Naive thymus-derived CD8-positive, alpha-beta T cell (primary cell): ENCODE measurements at regions not wholly inside any gene's neighbourhood (a gene's known extent, or its start where the extent isn't known, plus 50 kb on each side); places are given as distances from the start of the nearest gene placed in this dataset.

Experiments used
- ATAC-seq, 2 donors: fragments of 150-1000 bp; cut with Tn5 transposase in 1 of 2; sonication (Bioruptor Pico), chemical (Tn5 transposase) in 1 of 2; 1 replicate in 1 of 2; 2 replicates in 1 of 2; pipeline ENCODE4 v1.10.0; 2021; ENCODE audit warnings: mild to moderate bottlenecking in 2 of 2, moderate library complexity in 2 of 2
- POLR2A ChIA-PET: fragments of 350-600 bp; sonication (Branson Sonifier 250); formaldehyde crosslinking; loops from one replicate; lab custom pipeline; 2021; ENCODE audit warnings: antibody characterized with exemption; lab: Charles Lee
- DNase-seq, 10 donors: peaks; one replicate each; pipeline versions ENCODE4 v3.0.0 to v3.0.0-alpha.2; 2020 to 2022
- H3K27ac Mint-ChIP-seq, 10 donors: one replicate each; pipeline ENCODE4 v1.8.0; 2020 to 2022; ENCODE audit warnings: mild to moderate bottlenecking in 10 of 10, mixed read lengths in 10 of 10, moderate library complexity in 4 of 10, inconsistent platforms in 1 of 10
- H3K27me3 Mint-ChIP-seq, 5 donors: one replicate each; pipeline ENCODE4 v1.8.0; 2021 to 2022; ENCODE audit warnings: mixed read lengths in 5 of 5
- H3K36me3 Mint-ChIP-seq, 3 donors: one replicate each; pipeline ENCODE4 v1.8.0; 2020 to 2022; ENCODE audit warnings: mixed read lengths in 3 of 3, mild to moderate bottlenecking in 2 of 3, inconsistent platforms in 1 of 3
- H3K4me1 Mint-ChIP-seq, 4 donors: one replicate each; pipeline ENCODE4 v1.8.0; 2021 to 2022; ENCODE audit warnings: mixed read lengths in 4 of 4
- H3K4me3 Mint-ChIP-seq, 10 donors: one replicate each; pipeline ENCODE4 v1.8.0; 2020 to 2022; ENCODE audit warnings: mild to moderate bottlenecking in 10 of 10, mixed read lengths in 10 of 10, moderate library complexity in 6 of 10, inconsistent platforms in 1 of 10
- H3K9me3 Mint-ChIP-seq, 9 donors: one replicate each; pipeline ENCODE4 v1.8.0; 2020 to 2022; ENCODE audit warnings: mixed read lengths in 9 of 9, mild to moderate bottlenecking in 3 of 9, inconsistent platforms in 1 of 9, moderate library complexity in 1 of 9

GRCh38 chr15:25181293-25182097 lies 226.7 kb downstream of the SNRPN start:
- no peak overlapping the region for H3K27ac Mint-ChIP-seq
- no peaks in the 10 kb centered on the region for H3K36me3 Mint-ChIP-seq
- POLR2A ChIA-PET = no interaction called here
- H3K27me3 Mint-ChIP-seq = no peaks in the 10 kb centered on the region
- peak in 3 of 10 donors; percentile 3 to 37 (median 12) for DNase-seq
- no peak overlapping the region for H3K4me3 Mint-ChIP-seq
- H3K4me1 Mint-ChIP-seq = no peaks in the 10 kb centered on the region
- no peak for ATAC-seq
- peaks cover 0 to 46% (median 29%) of the 10 kb centered on the region in 9 donors for H3K9me3 Mint-ChIP-seq

- H3K4me3 Mint-ChIP-seq = no peak overlapping the region
- DNase-seq (peak in 1 of 10 donors; percentile 30), ATAC-seq (no peak)
- H3K27ac Mint-ChIP-seq = no peak overlapping the region
- POLR2A ChIA-PET = no interaction called here
- H3K9me3 Mint-ChIP-seq = peaks cover 0 to 46% (median 29%) of the 10 kb centered on the region in 9 donors
- H3K4me1 Mint-ChIP-seq = no peaks in the 10 kb centered on the region
- no peaks in the 10 kb centered on the region for H3K27me3 Mint-ChIP-seq
- peaks cover 0 to 2% (median 0%) of the 10 kb centered on the region in 3 donors for H3K36me3 Mint-ChIP-seq
Measured at GRCh38 chr15:25182098-25182478, 227.3 kb downstream of the SNRPN start.

- H3K27me3 Mint-ChIP-seq = no peaks in the 10 kb centered on the region
- no peak overlapping the region for H3K4me3 Mint-ChIP-seq
- ATAC-seq = no peak
- no peak overlapping the region for H3K27ac Mint-ChIP-seq
- POLR2A ChIA-PET = no interaction called here
- H3K4me1 Mint-ChIP-seq = no peaks in the 10 kb centered on the region
- peaks cover 0 to 2% (median 0%) of the 10 kb centered on the region in 3 donors for H3K36me3 Mint-ChIP-seq
- peaks cover 0 to 48% (median 29%) of the 10 kb centered on the region in 9 donors for H3K9me3 Mint-ChIP-seq
- peak in 1 of 10 donors; percentile 30 for DNase-seq
Measured at GRCh38 chr15:25182736-25183445, 228.1 kb downstream of the SNRPN start.

- Mint-ChIP-seq H3K4me1 (no peaks in the 10 kb centered on the region), H3K9me3 (peaks cover 0 to 49% (median 29%) of the 10 kb centered on the region in 9 donors), H3K27ac (no peak overlapping the region), H3K36me3 (peaks cover 0 to 2% (median 0%) of the 10 kb centered on the region in 3 donors), H3K27me3 (no peaks in the 10 kb centered on the region), H3K4me3 (no peak overlapping the region)
- POLR2A ChIA-PET = no interaction called here
- ATAC-seq (no peak), DNase-seq (peak in 1 of 10 donors; percentile 49)
Measured at GRCh38 chr15:25183581-25184251, 228.9 kb downstream of the SNRPN start.

- DNase-seq (peak in 1 of 10 donors; percentile 53), ATAC-seq (no peak)
- peaks cover 0 to 2% (median 0%) of the 10 kb centered on the region in 3 donors for H3K36me3 Mint-ChIP-seq
- H3K9me3 Mint-ChIP-seq = peaks cover 0 to 53% (median 24%) of the 10 kb centered on the region in 9 donors
- H3K4me3 Mint-ChIP-seq = no peak overlapping the region
- H3K27ac Mint-ChIP-seq = no peak overlapping the region
- POLR2A ChIA-PET = no interaction called here
- no peaks in the 10 kb centered on the region for H3K4me1 Mint-ChIP-seq
- H3K27me3 Mint-ChIP-seq = no peaks in the 10 kb centered on the region
Measured at GRCh38 chr15:25184356-25185155, 229.8 kb downstream of the SNRPN start.

GRCh38 chr15:25185156-25185710 lies 230.4 kb downstream of the SNRPN start:
- Mint-ChIP-seq H3K4me1 (no peaks in the 10 kb centered on the region), H3K9me3 (peaks cover 0 to 53% (median 30%) of the 10 kb centered on the region in 9 donors), H3K27me3 (no peaks in the 10 kb centered on the region), H3K36me3 (peaks cover 0 to 2% (median 0%) of the 10 kb centered on the region in 3 donors), H3K4me3 (no peak overlapping the region), H3K27ac (no peak overlapping the region)
- POLR2A ChIA-PET = no interaction called here
- DNase-seq (no peak), ATAC-seq (no peak)

- no peak overlapping the region for H3K4me3 Mint-ChIP-seq
- ATAC-seq (no peak), DNase-seq (peak in 1 of 10 donors; percentile 58)
- POLR2A ChIA-PET = no interaction called here
- peaks cover 0 to 55% (median 29%) of the 10 kb centered on the region in 9 donors for H3K9me3 Mint-ChIP-seq
- H3K4me1 Mint-ChIP-seq = no peaks in the 10 kb centered on the region
- no peak overlapping the region for H3K27ac Mint-ChIP-seq
- H3K36me3 Mint-ChIP-seq = peaks cover 0 to 2% (median 0%) of the 10 kb centered on the region in 3 donors
- no peaks in the 10 kb centered on the region for H3K27me3 Mint-ChIP-seq
Measured at GRCh38 chr15:25185791-25186190, 231.0 kb downstream of the SNRPN start.

- Mint-ChIP-seq H3K36me3 (peaks cover 0 to 2% (median 0%) of the 10 kb centered on the region in 3 donors), H3K27ac (no peak overlapping the region), H3K27me3 (no peaks in the 10 kb centered on the region), H3K4me1 (no peaks in the 10 kb centered on the region), H3K9me3 (peaks cover 0 to 60% (median 29%) of the 10 kb centered on the region in 9 donors), H3K4me3 (no peak overlapping the region)
- POLR2A ChIA-PET = no interaction called here
- ATAC-seq (no peak), DNase-seq (no peak)
Measured at GRCh38 chr15:25186411-25186810, 231.6 kb downstream of the SNRPN start.

- Mint-ChIP-seq H3K4me3 (no peak overlapping the region), H3K9me3 (peaks cover 0 to 55% (median 27%) of the 10 kb centered on the region in 9 donors), H3K36me3 (peaks cover 0 to 2% (median 0%) of the 10 kb centered on the region in 3 donors), H3K27ac (no peak overlapping the region), H3K27me3 (no peaks in the 10 kb centered on the region), H3K4me1 (no peaks in the 10 kb centered on the region)
- DNase-seq = peak in 1 of 10 donors; percentile 58
- POLR2A ChIA-PET = no interaction called here
- no peak for ATAC-seq
Measured at GRCh38 chr15:25186906-25187645, 232.3 kb downstream of the SNRPN start.

- no peak for ATAC-seq
- H3K9me3 Mint-ChIP-seq = peaks cover 0 to 58% (median 29%) of the 10 kb centered on the region in 9 donors
- no peaks in the 10 kb centered on the region for H3K4me1 Mint-ChIP-seq
- POLR2A ChIA-PET = no interaction called here
- no peak overlapping the region for H3K4me3 Mint-ChIP-seq
- H3K36me3 Mint-ChIP-seq = peaks cover 0 to 2% (median 0%) of the 10 kb centered on the region in 3 donors
- no peak overlapping the region for H3K27ac Mint-ChIP-seq
- no peaks in the 10 kb centered on the region for H3K27me3 Mint-ChIP-seq
- DNase-seq = peak in 1 of 10 donors; percentile 40
Measured at GRCh38 chr15:25188051-25188450, 233.3 kb downstream of the SNRPN start.

DNA sequence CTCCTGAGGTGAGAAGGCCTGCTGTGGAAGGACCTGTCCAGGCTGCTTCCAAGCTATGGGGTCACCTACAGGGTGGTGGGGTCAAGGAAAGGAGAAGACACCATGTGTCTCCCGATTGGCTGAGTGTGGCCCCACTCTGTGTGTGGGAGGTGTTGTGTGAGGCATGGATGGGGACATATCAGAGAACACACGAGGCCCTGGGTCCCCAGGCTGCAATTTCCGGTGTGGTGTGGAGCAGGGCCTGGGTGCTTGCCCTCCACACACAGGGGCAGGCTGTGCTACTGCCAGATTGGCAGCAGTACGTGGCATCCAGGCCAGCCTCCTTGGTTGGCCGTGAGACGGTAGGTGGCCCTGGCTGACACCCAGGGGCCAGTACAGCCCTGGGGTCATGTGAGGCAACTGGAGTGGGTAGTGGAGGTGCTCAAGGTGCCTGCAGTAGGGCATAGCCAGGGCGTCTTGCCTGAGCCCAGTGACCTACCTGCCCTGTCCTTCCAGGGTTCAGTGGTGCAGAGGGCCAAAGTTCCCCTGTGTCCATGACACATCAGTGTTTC lies 233.8 kb downstream of the SNRPN start:
- no peaks in the 10 kb centered on the region for H3K27me3 Mint-ChIP-seq
- DNase-seq (peak in 1 of 10 donors; percentile 58), ATAC-seq (no peak)
- H3K9me3 Mint-ChIP-seq = peaks cover 0 to 57% (median 26%) of the 10 kb centered on the region in 9 donors
- no peak overlapping the region for H3K27ac Mint-ChIP-seq
- H3K36me3 Mint-ChIP-seq = peaks cover 0 to 2% (median 0%) of the 10 kb centered on the region in 3 donors
- H3K4me3 Mint-ChIP-seq = no peak overlapping the region
- no peaks in the 10 kb centered on the region for H3K4me1 Mint-ChIP-seq
- POLR2A ChIA-PET = no interaction called here
